GM23338 (cell line): ENCODE measurements at regions not wholly inside any gene's neighbourhood (a gene's known extent, or its start where the extent isn't known, plus 50 kb on each side); places are given as distances from the start of the nearest gene placed in this dataset.

Experiments used
- ATAC-seq: fragments of 200-7000 bp; cut with Tn5 transposase; 3 replicates; pipeline ENCODE4 v1.9.1; 2020
- DNase-seq: peaks from one replicate; pipeline ENCODE4 v3.0.0-alpha.2; 2015; ENCODE audit warnings: low spot score
- H2AFZ ChIP-seq: fragments of 200-600 bp; sonication (generic); 2 replicates; pipeline ENCODE4 v1.8.0; 2016; ENCODE audit warnings: antibody characterized with exemption, mild to moderate bottlenecking, moderate library complexity
- H3F3A ChIP-seq: fragments of 200-600 bp; sonication (generic); replicated peaks from 2 replicates; pipeline ENCODE4 v1.8.0; 2017; ENCODE audit warnings: antibody characterized with exemption, mixed run types, low read depth
- H3K27ac ChIP-seq: fragments of 200-600 bp; sonication (generic); 2 replicates; pipeline ENCODE4 v1.6.1; 2016; ENCODE audit warnings: low read depth
- H3K27me3 ChIP-seq: fragments of 200-600 bp; sonication (generic); 2 replicates; pipeline ENCODE4 v1.8.0; 2016; ENCODE audit warnings: mild to moderate bottlenecking, mixed run types, moderate library complexity; ENCODE audit not compliant: insufficient read depth
- H3K36me3 ChIP-seq: fragments of 200-600 bp; sonication (generic); 2 replicates; pipeline ENCODE4 v1.8.0; 2016; ENCODE audit warnings: mild to moderate bottlenecking; ENCODE audit not compliant: insufficient read depth
- H3K4me1 ChIP-seq: fragments of 200-600 bp; sonication (generic); 2 replicates; pipeline ENCODE4 v1.8.0; 2016; ENCODE audit warnings: mild to moderate bottlenecking, moderate library complexity; ENCODE audit not compliant: insufficient read depth
- H3K4me2 ChIP-seq: fragments of 200-600 bp; sonication (generic); 2 replicates; pipeline ENCODE4 v1.7.1; 2017; ENCODE audit warnings: mixed run types
- H3K4me3 ChIP-seq: fragments of 200-600 bp; sonication (generic); 2 replicates; pipeline ENCODE4 v1.6.1; 2016; ENCODE audit warnings: mixed run types
- H3K79me2 ChIP-seq: fragments of 200-600 bp; sonication (generic); replicated peaks from 2 replicates; pipeline ENCODE4 v1.8.0; 2017; ENCODE audit warnings: mild to moderate bottlenecking; ENCODE audit not compliant: insufficient read depth
- H3K9me2 ChIP-seq: fragments of 200-600 bp; sonication (generic); 2 replicates; pipeline ENCODE4 v1.8.0; 2017; ENCODE audit not compliant: insufficient read depth
- H4K20me1 ChIP-seq: fragments of 200-600 bp; sonication (generic); replicated peaks from 2 replicates; pipeline ENCODE4 v1.8.0; 2017; ENCODE audit warnings: mild to moderate bottlenecking; ENCODE audit not compliant: insufficient read depth
- H3K27ac Mint-ChIP-seq: 2 replicates; pipeline ENCODE4 v1.8.0; 2020; ENCODE audit warnings: inconsistent platforms, mild to moderate bottlenecking, moderate library complexity, mixed read lengths
- H3K27me3 Mint-ChIP-seq: 3 replicates; pipeline ENCODE4 v1.8.0; 2022; ENCODE audit warnings: low read depth, mild to moderate bottlenecking, moderate library complexity, mixed read lengths, inconsistent platforms; ENCODE audit not compliant: insufficient read depth, poor library complexity
- H3K36me3 Mint-ChIP-seq: 3 replicates; pipeline ENCODE4 v1.8.0; 2021; ENCODE audit warnings: low read depth, mild to moderate bottlenecking, inconsistent platforms, moderate library complexity, mixed read lengths
- H3K4me1 Mint-ChIP-seq: 3 replicates; pipeline ENCODE4 v1.8.0; 2020; ENCODE audit warnings: mild to moderate bottlenecking, inconsistent platforms, mixed read lengths
- H3K4me3 Mint-ChIP-seq: 3 replicates; pipeline ENCODE4 v1.8.0; 2021; ENCODE audit warnings: moderate library complexity, mild to moderate bottlenecking, inconsistent platforms, mixed read lengths
- H3K9me3 Mint-ChIP-seq: 3 replicates; pipeline ENCODE4 v1.8.0; 2020; ENCODE audit warnings: moderate library complexity, mild to moderate bottlenecking, inconsistent platforms, mixed read lengths
- CREB1 ChIP-seq: fragments of 250-450 bp; sonication (Bioruptor Pico); IDR thresholded peaks from 2 replicates; pipeline ENCODE4 v1.5.0; 2020; ENCODE audit warnings: low read depth, mild to moderate bottlenecking, moderate library complexity
- CTCF ChIP-seq, 2 experiments: fragments of 200-600 bp in 1 of 2; sonication (generic) in 1 of 2; conservative IDR thresholded peaks; 2 replicates each; pipeline versions ENCODE4 v1.5.1 to v1.6.1; 2016 to 2017; ENCODE audit warnings: antibody characterized with exemption in 2 of 2, low read depth in 2 of 2, mild to moderate bottlenecking in 2 of 2, moderate library complexity in 1 of 2
- ETS1 ChIP-seq: IDR thresholded peaks from 2 replicates; pipeline ENCODE4 v1.6.1; 2016; ENCODE audit warnings: antibody characterized with exemption
- EZH2 ChIP-seq: fragments of 200-600 bp; sonication (generic); IDR thresholded peaks from one replicate; pipeline ENCODE4 v1.8.0; 2017; ENCODE audit warnings: antibody characterized with exemption, mild to moderate bottlenecking, low read depth; ENCODE audit not compliant: unreplicated experiment
- EZH2phosphoT487 ChIP-seq: fragments of 200-600 bp; sonication (generic); IDR thresholded peaks from one replicate; pipeline ENCODE4 v1.8.1; 2018; ENCODE audit warnings: antibody characterized with exemption; ENCODE audit not compliant: unreplicated experiment
- JUNB ChIP-seq: IDR thresholded peaks from one replicate; pipeline ENCODE4 v1.6.1; 2016; ENCODE audit warnings: antibody characterized with exemption; ENCODE audit not compliant: unreplicated experiment
- NANOG ChIP-seq: IDR thresholded peaks from 2 replicates; pipeline ENCODE4 v1.6.1; 2016; ENCODE audit warnings: antibody characterized with exemption, borderline replicate concordance
- POLR2AphosphoS5 ChIP-seq: IDR thresholded peaks from 2 replicates; pipeline ENCODE4 v1.6.1; 2016; ENCODE audit warnings: antibody characterized with exemption, low read depth
- REST ChIP-seq: IDR thresholded peaks from one replicate; pipeline ENCODE4 v1.6.1; 2018; ENCODE audit warnings: antibody characterized with exemption; ENCODE audit not compliant: unreplicated experiment
- STAT1 ChIP-seq: IDR thresholded peaks from one replicate; pipeline ENCODE4 v1.6.1; 2016; ENCODE audit warnings: antibody characterized with exemption; ENCODE audit not compliant: unreplicated experiment
- ZNF114 ChIP-seq: fragments of 250-450 bp; sonication (Bioruptor Pico); IDR thresholded peaks from 2 replicates; pipeline ENCODE4 v1.5.0; 2020; ENCODE audit warnings: mild to moderate bottlenecking, moderate library complexity
- ZNF331 ChIP-seq: fragments of 250-450 bp; sonication (Bioruptor Pico); IDR thresholded peaks from 2 replicates; pipeline ENCODE4 v1.5.0; 2020; ENCODE audit warnings: low read depth, mild to moderate bottlenecking, moderate library complexity
- ZNF462 ChIP-seq: fragments of 250-450 bp; sonication (Bioruptor Pico); IDR thresholded peaks from 2 replicates; pipeline ENCODE4 v1.5.0; 2020; ENCODE audit warnings: mild to moderate bottlenecking, moderate library complexity

GRCh38 chr1:39150779-39151178 is 53.7 kb upstream of the MACF1 start:
- peak overlapping the region; percentile 64 for H3K27ac ChIP-seq
- no peak for ATAC-seq

More at GRCh38 chr1:39150779-39151178, 53.7 kb upstream of the MACF1 start:
- Histone ChIP-seq H3K4me3 (no peak overlapping the region; the same call in 1 of the 2 replicates), H3K4me2 (peak overlapping the region; percentile 74), H2AFZ (no peak overlapping the region), H3K27me3 (no peaks in the 10 kb centered on the region), H3K79me2 (peaks cover 100% of the 10 kb centered on the region), H4K20me1 (no peaks in the 10 kb centered on the region), H3K36me3 (no peaks in the 10 kb centered on the region), H3K4me1 (peaks cover 73% of the 10 kb centered on the region), H3K9me2 (no peaks in the 10 kb centered on the region), H3F3A (no peaks in the 10 kb centered on the region; the same call in 1 of the 2 replicates)
- Mint-ChIP-seq H3K27ac (peak overlapping the region; percentile 17), H3K4me1 (peaks cover 67% of the 10 kb centered on the region), H3K9me3 (no peaks in the 10 kb centered on the region), H3K36me3 (no peaks in the 10 kb centered on the region; the same call in 1 of the 3 replicates), H3K27me3 (no peaks in the 10 kb centered on the region), H3K4me3 (no peak overlapping the region)
- no peak for DNase-seq
- TF ChIP-seq EZH2 (no peak), ZNF462 (no peak), ETS1 (no peak), ZNF331 (CRISPR knock-in tag) (no peak), STAT1 (no peak), EZH2phosphoT487 (no peak), NANOG (no peak), CTCF (conservative IDR thresholded peaks at IDR 0.05; ENCODE audit: low read depth in 2 of 2) (no peak), REST (no peak), JUNB (no peak), ZNF114 (CRISPR knock-in tag) (no peak), POLR2AphosphoS5 (no peak), CREB1 (CRISPR knock-in tag) (no peak)
